Neural progenitor cell (in vitro differentiated cells): ENCODE measurements at regions not wholly inside any gene's neighbourhood (a gene's known extent, or its start where the extent isn't known, plus 50 kb on each side); places are given as distances from the start of the nearest gene placed in this dataset.

Experiments
- CTCF ChIP-seq: fragments of 200-600 bp; sonication (generic); IDR thresholded peaks from 2 replicates; pipeline ENCODE4 v1.5.1; 2017; ENCODE audit warnings: antibody characterized with exemption, mild to moderate bottlenecking
- EZH2phosphoT487 ChIP-seq: fragments of 200-600 bp; sonication (generic); IDR thresholded peaks from 2 replicates; pipeline ENCODE4 v1.6.1; 2017; ENCODE audit warnings: antibody characterized with exemption

GRCh38 chr5:167152561-167152960 is 1138.9 kb upstream of the WWC1 start:
- TF ChIP-seq CTCF (no peak), EZH2phosphoT487 (no peak)
